Activated CD8-positive, alpha-beta memory T cell treated with anti-CD3 and anti-CD28 coated beads, Interleukin-2, amount 10 ng/mL, durations not matched to agents 7 days and 5 days (primary cell): ENCODE measurements at regions not wholly inside any gene's neighbourhood (a gene's known extent, or its start where the extent isn't known, plus 50 kb on each side); places are given as distances from the start of the nearest gene placed in this dataset.

Source experiments
- ATAC-seq: fragments of 150-1000 bp; cut with Tn5 transposase; one replicate; pipeline ENCODE4 v1.10.0; 2021; ENCODE audit warnings: moderate library complexity
- CTCF ChIA-PET: fragments of 350-600 bp; sonication (Branson Sonifier 250); formaldehyde crosslinking; loops from one replicate; lab custom pipeline; 2021; ENCODE audit warnings: antibody characterized with exemption; lab: Charles Lee
- DNase-seq: peaks from one replicate; pipeline ENCODE4 v3.0.0-alpha.2; 2020
- H3K27ac Mint-ChIP-seq: one replicate; pipeline ENCODE4 v1.8.0; 2021; ENCODE audit warnings: mild to moderate bottlenecking, mixed read lengths
- H3K27me3 Mint-ChIP-seq: one replicate; pipeline ENCODE4 v1.8.0; 2021; ENCODE audit warnings: mixed read lengths
- H3K36me3 Mint-ChIP-seq: one replicate; pipeline ENCODE4 v1.8.0; 2021; ENCODE audit warnings: mild to moderate bottlenecking, mixed read lengths
- H3K4me1 Mint-ChIP-seq: one replicate; pipeline ENCODE4 v1.8.0; 2021; ENCODE audit warnings: mixed read lengths
- H3K4me3 Mint-ChIP-seq: one replicate; pipeline ENCODE4 v1.8.0; 2021; ENCODE audit warnings: mild to moderate bottlenecking, moderate library complexity, mixed read lengths
- H3K9me3 Mint-ChIP-seq: one replicate; pipeline ENCODE4 v1.8.0; 2022; ENCODE audit warnings: low read depth, mixed read lengths

DNA sequence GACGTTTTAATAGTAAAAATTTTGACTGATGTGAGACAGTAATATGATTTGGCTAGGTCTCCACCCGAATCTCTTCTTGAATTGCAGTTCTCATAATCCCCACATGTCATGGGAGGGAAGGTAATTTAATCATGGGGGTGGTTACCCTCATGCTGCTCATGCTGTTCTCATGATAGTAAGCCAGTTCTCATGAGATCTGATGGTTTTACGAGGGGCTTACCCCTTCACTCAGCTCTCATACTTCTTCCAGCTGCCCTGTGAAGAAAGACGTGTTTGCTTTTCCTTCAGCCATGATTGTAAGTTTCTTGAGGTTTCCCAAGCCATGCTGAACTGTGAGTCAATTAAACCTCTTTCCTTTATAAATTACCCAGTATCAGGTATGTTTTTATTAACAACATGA lies 327.0 kb upstream of the CDH7 start:
- Mint-ChIP-seq H3K9me3 (peaks cover 5% of the 10 kb centered on the region), H3K4me3 (no peak overlapping the region), H3K27ac (no peak overlapping the region), H3K36me3 (no peaks in the 10 kb centered on the region), H3K27me3 (no peaks in the 10 kb centered on the region), H3K4me1 (no peaks in the 10 kb centered on the region)
- DNase-seq (no peak), ATAC-seq (no peak)
- CTCF ChIA-PET: no interaction called here

DNA sequence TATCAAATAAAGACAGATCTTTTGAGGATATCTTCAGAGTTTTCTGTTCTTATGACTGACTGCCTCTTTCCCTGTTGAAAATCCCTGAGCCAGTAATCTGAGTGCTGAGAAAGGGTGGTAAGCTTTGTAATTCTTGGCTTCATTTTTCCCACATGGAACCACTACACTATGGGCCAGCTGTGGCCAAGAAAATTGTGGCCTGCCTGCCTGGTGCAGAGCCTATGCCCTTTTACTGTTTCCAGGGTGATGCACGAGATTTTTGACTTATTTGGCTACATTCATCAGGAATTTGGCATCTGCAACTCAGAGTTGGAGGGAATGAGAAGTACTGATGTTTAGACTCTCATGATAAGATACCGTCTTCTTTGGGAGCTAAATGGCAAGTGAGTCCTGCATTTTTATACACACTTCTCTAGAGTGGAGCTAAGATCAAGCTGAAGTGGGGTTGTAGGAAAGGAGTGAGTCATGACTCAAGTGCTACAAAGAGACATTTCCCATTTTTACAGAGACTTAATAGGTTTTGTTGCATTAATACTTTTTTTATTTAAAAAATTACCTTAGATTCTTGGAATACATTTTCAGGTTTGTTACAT lies 328.2 kb upstream of the CDH7 start:
- ATAC-seq (no peak), DNase-seq (no peak)
- Mint-ChIP-seq H3K4me1 (no peaks in the 10 kb centered on the region), H3K27me3 (no peaks in the 10 kb centered on the region), H3K9me3 (peaks cover 3% of the 10 kb centered on the region), H3K27ac (no peak overlapping the region), H3K36me3 (no peaks in the 10 kb centered on the region), H3K4me3 (no peak overlapping the region)
- CTCF ChIA-PET: no interaction called here

DNA sequence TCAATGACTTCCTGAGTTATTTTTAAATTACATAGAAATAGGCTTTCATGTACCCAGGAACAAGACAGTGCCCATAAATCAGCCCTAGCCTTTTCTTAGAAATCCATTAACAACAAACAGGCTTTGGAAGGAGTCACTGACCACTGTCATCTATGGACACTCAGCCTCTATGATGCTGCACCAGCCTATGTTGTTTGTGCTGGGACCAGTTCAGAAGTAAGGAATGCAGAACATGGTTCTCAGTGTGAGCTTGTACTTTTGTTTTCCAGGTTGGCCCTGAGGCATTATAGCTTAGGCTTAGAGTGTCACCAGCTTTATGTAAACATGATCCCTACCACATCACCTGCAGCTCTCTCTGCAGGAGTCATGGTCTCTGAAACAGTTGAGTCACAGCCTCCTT lies 335.7 kb upstream of the CDH7 start:
- no peak for DNase-seq
- Mint-ChIP-seq H3K4me3 (no peak overlapping the region), H3K9me3 (peaks cover 6% of the 10 kb centered on the region), H3K27me3 (no peaks in the 10 kb centered on the region), H3K4me1 (no peaks in the 10 kb centered on the region), H3K27ac (no peak overlapping the region), H3K36me3 (no peaks in the 10 kb centered on the region)
- CTCF ChIA-PET: no interaction called here
- ATAC-seq: no peak

DNA sequence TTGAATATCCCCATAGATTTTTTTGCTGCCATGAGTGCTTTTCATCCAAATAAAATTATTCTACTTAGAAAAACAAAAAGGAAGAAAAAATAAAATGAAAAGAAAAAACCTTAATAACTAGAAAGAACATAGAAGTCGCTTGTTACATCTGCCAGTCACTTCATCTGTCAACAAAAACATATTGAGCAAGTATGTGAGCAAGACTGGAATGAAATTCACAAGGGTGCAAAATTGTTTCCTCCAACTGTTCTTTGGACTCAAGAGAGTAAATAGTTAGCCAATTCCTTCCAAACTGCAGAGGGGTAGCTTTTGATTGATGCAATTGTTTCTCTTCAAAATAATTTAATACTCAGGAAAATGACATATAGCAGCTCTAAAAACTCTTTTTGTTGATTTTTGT lies 336.3 kb upstream of the CDH7 start:
- no peak overlapping the region for H3K4me3 Mint-ChIP-seq
- ATAC-seq (no peak), DNase-seq (no peak)
- CTCF ChIA-PET: no interaction called here
- no peaks in the 10 kb centered on the region for H3K36me3 Mint-ChIP-seq
- peaks cover 6% of the 10 kb centered on the region for H3K9me3 Mint-ChIP-seq
- H3K4me1 Mint-ChIP-seq: no peaks in the 10 kb centered on the region
- H3K27me3 Mint-ChIP-seq: no peaks in the 10 kb centered on the region
- no peak overlapping the region for H3K27ac Mint-ChIP-seq

DNA sequence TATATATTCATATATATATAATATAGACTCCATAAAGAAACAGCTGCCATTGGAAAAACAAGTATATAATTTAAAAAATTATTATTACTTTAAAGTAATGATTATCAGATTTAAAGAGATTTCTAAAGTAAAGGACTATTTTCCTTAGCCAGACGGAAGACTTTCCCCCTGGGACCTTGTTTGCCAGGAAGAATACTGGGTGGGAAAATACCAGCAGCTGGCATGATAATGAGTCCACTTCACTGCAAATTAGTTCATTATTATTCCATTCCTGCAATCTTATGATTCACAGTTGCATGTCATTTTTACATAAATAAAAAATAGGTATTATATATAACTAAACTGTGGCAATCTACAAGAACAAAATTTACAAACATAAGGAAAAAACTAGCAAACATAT lies 339.8 kb upstream of the CDH7 start:
- DNase-seq (no peak), ATAC-seq (no peak)
- Mint-ChIP-seq H3K27ac (no peak overlapping the region), H3K36me3 (no peaks in the 10 kb centered on the region), H3K4me3 (no peak overlapping the region), H3K4me1 (no peaks in the 10 kb centered on the region), H3K27me3 (no peaks in the 10 kb centered on the region), H3K9me3 (peaks cover 6% of the 10 kb centered on the region)
- CTCF ChIA-PET: no interaction called here

DNA sequence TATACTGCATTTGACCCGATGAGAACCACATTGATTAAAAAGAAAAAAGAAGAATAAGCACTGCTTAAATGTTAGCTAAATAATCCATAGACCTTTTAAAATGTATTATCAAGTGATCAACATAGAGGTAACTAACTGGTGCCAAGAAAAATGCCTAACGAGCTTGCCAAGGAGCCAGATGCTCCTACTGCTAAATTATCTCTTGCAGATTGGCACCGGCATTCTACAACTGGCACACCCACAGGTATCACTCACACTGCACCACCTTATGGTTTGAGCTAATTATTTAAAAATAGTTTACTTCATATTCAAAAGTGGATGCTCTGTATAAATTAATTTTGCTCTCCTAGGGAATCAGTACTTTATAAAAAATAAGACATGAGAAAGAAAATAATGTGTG lies 341.6 kb upstream of the CDH7 start:
- CTCF ChIA-PET: no interaction called here
- no peak overlapping the region for H3K27ac Mint-ChIP-seq
- no peak overlapping the region for H3K4me3 Mint-ChIP-seq
- no peaks in the 10 kb centered on the region for H3K36me3 Mint-ChIP-seq
- H3K9me3 Mint-ChIP-seq: peaks cover 4% of the 10 kb centered on the region
- DNase-seq: no peak
- H3K4me1 Mint-ChIP-seq: no peaks in the 10 kb centered on the region
- no peak for ATAC-seq
- no peaks in the 10 kb centered on the region for H3K27me3 Mint-ChIP-seq

DNA sequence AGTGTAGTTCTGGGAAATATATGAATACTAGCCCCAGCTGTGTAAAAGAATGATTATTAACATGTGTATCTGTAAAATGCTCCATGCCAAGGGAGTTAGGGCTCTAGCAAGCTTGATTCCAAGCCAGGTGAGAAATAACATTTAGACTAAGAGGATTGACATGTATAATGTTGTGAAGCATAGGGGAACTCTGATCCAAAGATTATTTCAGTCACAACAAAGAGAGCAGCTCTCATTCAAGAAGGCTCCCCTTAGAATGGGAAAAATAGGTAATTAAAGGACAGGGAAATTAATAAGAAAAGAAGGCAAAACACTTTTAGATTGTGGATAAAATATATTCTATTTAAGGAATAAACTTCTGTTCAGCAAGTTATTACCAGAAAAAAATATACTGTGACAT lies 347.3 kb upstream of the CDH7 start:
- ATAC-seq (no peak), DNase-seq (no peak)
- H3K36me3 Mint-ChIP-seq: no peaks in the 10 kb centered on the region
- H3K27me3 Mint-ChIP-seq: no peaks in the 10 kb centered on the region
- no peak overlapping the region for H3K27ac Mint-ChIP-seq
- no peak overlapping the region for H3K4me3 Mint-ChIP-seq
- CTCF ChIA-PET: no interaction called here
- H3K9me3 Mint-ChIP-seq: peaks cover 2% of the 10 kb centered on the region
- no peaks in the 10 kb centered on the region for H3K4me1 Mint-ChIP-seq

DNA sequence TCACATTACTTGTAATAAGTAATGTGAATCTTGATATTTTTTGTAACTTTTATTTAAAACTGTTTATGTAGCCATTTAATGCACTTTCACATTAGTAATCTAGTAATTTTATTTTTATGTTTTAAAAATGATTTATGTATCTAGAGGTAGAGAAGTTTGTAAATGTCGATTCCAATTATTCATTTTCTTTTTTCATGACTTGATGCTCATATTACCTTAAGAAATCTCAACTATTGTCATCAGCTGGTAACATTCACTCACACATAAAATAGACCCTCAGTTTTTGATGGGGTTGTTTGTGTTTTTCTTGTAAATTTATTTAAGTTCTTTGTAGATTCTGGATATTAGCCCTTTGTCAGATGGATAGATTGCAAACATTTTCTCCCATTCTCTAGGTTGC lies 351.7 kb upstream of the CDH7 start:
- Mint-ChIP-seq H3K27ac (no peak overlapping the region), H3K27me3 (no peaks in the 10 kb centered on the region), H3K36me3 (no peaks in the 10 kb centered on the region), H3K4me3 (no peak overlapping the region), H3K4me1 (no peaks in the 10 kb centered on the region), H3K9me3 (peaks cover 2% of the 10 kb centered on the region)
- CTCF ChIA-PET: no interaction called here
- DNase-seq: no peak
- no peak for ATAC-seq

DNA sequence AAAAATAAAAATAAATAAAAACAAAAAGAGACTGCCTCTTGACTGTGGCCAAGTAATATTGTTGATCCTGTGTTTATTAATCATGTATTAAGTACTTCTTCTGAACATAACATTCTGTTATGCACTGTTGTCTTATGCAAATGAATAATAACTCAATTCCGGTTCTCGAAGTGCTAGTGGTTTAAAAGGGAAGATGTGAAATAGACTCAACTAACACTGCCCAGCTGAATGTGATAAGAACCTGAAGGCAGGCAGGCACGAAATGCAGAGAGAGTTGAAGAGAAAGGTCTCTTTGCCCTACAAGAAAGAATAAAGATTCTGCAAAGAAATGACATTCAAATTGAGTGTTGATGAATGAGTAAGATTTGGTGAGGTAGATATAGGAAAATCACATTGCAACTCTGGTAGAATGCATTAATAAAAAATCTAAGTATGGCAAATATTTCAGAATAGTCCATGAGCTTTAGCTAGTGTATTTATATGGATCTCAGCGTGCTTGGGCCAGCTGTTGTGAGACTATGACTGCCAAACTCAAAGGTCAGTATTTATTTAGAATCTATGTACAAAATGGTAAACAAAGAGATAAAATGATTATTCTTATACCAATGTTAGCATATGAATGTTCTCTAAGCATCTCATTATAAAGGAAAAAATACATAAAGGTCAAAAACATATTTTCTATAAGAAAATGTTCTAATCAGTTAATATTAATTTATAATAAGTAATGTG lies 352.3 kb upstream of the CDH7 start:
- no peaks in the 10 kb centered on the region for H3K36me3 Mint-ChIP-seq
- H3K4me1 Mint-ChIP-seq: no peaks in the 10 kb centered on the region
- CTCF ChIA-PET: no interaction called here
- no peaks in the 10 kb centered on the region for H3K27me3 Mint-ChIP-seq
- no peak overlapping the region for H3K4me3 Mint-ChIP-seq
- peaks cover 2% of the 10 kb centered on the region for H3K9me3 Mint-ChIP-seq
- DNase-seq: no peak
- ATAC-seq: no peak
- no peak overlapping the region for H3K27ac Mint-ChIP-seq

DNA sequence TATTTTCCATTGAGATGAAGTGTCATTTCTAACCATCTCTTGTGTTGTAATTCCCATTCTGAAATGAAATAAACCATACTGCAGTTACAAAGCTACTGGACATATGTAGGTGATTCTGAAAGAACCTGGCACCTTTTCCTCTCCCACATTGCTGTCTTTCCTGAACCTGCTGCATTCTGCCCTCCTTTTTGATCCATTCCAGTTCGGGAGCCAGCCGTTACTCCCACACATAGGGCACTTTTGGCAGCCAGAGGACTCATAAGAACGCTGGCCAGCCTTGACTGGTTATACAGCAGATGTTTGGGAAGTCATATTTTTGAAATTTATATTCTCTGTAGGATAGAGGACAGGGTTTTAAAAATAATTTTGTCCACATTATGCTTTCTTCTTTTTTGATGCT lies 369.8 kb upstream of the CDH7 start:
- CTCF ChIA-PET: no interaction called here
- Mint-ChIP-seq H3K36me3 (no peaks in the 10 kb centered on the region), H3K4me3 (no peak overlapping the region), H3K27ac (no peak overlapping the region), H3K9me3 (peaks cover 24% of the 10 kb centered on the region), H3K4me1 (no peaks in the 10 kb centered on the region), H3K27me3 (no peaks in the 10 kb centered on the region)
- ATAC-seq (no peak), DNase-seq (no peak)

DNA sequence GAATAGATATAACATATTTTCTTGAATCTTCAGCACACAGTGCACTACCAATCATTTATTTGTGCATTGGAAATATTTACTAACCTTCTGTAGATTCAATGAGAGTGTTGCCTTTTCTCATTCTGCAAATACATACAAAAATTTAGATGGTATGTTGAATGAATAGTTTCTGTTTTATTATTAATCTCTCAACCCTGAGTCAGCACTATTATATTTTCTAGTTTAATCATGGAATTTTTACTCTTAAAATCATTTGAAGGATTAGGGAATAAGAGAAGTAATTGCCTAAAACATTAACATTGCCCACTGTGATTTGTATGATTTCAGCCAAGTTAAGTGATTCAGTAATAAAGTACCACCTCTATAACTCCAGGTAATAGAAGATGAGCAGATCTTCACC lies 370.2 kb upstream of the CDH7 start:
- no peak for ATAC-seq
- H3K36me3 Mint-ChIP-seq: no peaks in the 10 kb centered on the region
- no peak for DNase-seq
- peaks cover 21% of the 10 kb centered on the region for H3K9me3 Mint-ChIP-seq
- no peak overlapping the region for H3K27ac Mint-ChIP-seq
- no peaks in the 10 kb centered on the region for H3K27me3 Mint-ChIP-seq
- no peak overlapping the region for H3K4me3 Mint-ChIP-seq
- H3K4me1 Mint-ChIP-seq: no peaks in the 10 kb centered on the region
- CTCF ChIA-PET: no interaction called here

DNA sequence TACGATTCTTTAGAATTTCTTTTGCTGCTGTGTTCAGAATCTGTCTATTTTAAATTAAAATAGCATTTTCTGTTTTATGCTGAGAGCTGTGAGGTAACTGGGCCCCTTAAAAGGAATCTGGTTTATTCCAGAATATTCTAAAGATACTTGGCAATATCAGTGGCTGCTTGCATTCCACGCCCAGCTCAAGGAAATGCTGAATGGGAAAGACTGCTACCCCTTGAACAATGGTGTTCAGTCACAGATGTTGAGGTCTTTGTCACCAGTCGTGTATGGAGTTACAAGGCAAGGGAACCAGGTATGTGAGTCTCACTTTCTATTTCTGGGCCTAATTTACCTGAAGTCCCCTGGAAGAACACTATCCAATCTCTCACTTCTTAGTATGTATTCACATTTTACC lies 377.9 kb upstream of the CDH7 start:
- Mint-ChIP-seq H3K27me3 (no peaks in the 10 kb centered on the region), H3K27ac (no peak overlapping the region), H3K4me3 (no peak overlapping the region), H3K36me3 (no peaks in the 10 kb centered on the region), H3K9me3 (peaks cover 11% of the 10 kb centered on the region), H3K4me1 (no peaks in the 10 kb centered on the region)
- no peak for ATAC-seq
- no peak for DNase-seq
- CTCF ChIA-PET: no interaction called here

DNA sequence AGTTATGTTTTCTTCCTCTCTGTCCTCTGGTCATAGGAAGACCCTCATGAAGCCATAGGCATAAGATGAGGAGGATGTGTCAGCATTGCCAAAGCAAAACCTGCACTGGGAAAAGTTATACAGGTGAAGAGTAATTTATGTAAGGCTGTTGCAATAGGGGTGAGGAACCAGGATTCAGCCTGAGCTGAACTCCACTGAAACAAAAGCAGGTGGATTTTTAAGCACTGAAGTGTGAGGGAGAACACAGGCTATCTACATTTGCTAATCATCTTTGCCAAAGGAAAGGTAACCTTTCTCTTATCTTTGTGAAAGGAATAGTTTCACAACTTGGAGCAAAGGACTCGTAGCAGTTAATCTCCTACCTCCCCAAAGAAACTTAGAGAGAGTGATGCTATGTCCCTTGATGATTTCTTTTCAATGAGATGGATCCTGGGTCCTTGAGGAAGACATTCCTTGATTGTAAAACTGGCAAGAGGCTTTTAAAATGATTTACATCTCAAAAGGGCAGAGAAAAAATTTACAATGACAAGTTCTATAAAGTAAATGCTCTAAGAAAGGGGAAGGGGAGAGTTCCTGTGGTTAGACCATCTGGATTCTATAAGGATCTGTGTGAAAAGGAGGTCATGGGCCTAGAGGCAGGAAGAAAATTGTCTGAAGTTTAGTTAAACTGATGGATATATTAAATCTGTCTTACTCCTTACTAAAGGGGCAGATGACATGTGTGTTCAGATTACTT lies 385.4 kb upstream of the CDH7 start:
- no peak overlapping the region for H3K27ac Mint-ChIP-seq
- H3K4me1 Mint-ChIP-seq: no peaks in the 10 kb centered on the region
- H3K9me3 Mint-ChIP-seq: no peaks in the 10 kb centered on the region
- DNase-seq: no peak
- H3K27me3 Mint-ChIP-seq: no peaks in the 10 kb centered on the region
- H3K36me3 Mint-ChIP-seq: no peaks in the 10 kb centered on the region
- no peak overlapping the region for H3K4me3 Mint-ChIP-seq
- CTCF ChIA-PET: no interaction called here
- no peak for ATAC-seq

DNA sequence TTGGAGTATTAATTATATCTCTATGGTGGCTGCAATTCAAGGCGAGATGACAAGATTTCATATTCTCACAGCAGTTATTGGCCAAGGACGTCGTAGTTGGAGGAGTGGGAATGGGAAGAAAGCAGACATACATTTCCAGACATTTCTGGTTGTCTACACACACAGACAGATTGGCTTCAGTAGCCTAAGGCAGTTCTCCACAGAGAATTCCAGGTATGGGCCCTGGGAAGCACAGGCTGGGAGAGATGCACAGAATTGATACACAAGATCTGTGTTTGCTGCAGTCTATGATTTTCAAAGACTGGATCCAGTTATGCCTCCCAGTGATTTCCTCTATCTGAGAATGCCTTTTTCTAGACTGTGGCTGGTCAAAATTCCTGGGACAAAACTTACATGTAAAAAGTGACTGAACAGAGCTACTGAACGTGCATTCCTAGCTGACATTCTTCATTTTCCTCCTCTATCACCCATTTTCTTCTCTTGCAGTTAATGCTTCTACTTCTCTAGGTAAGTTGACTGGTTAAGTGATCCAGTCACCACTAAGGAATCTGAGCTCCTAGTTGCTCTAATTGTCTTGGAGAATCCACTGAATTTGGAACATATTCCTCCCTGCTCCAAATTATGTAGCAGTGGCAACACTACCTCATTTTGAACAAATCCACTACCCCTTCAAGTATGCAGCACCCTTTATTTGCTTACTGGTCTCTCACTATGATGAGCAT lies 386.7 kb upstream of the CDH7 start:
- Mint-ChIP-seq H3K9me3 (no peaks in the 10 kb centered on the region), H3K4me3 (no peak overlapping the region), H3K36me3 (no peaks in the 10 kb centered on the region), H3K27ac (no peak overlapping the region), H3K27me3 (no peaks in the 10 kb centered on the region), H3K4me1 (no peaks in the 10 kb centered on the region)
- DNase-seq (no peak), ATAC-seq (no peak)
- CTCF ChIA-PET: no interaction called here
